Keratinocyte (primary cell): ENCODE measurements at regions not wholly inside any gene's neighbourhood (a gene's known extent, or its start where the extent isn't known, plus 50 kb on each side); places are given as distances from the start of the nearest gene placed in this dataset.

Source experiments
- DNase-seq: peaks from one replicate; pipeline ENCODE4 v3.0.0-alpha.2; 2011; ENCODE audit warnings: low read depth, missing footprints, low spot score
- FAIRE-seq: peaks from 2 replicates; lab custom pipeline; 2011; peaks lifted over from hg19 to GRCh38; lab: Jason Lieb, UNC
- H2AFZ ChIP-seq: 2 replicates; pipeline ENCODE4 v1.6.0; 2012; ENCODE audit warnings: low read length, control low read depth, inconsistent platforms; ENCODE audit not compliant: control insufficient read depth
- H3K27ac ChIP-seq: 2 replicates; pipeline ENCODE4 v1.5.1; 2011; ENCODE audit warnings: low read length; ENCODE audit not compliant: control insufficient read depth, insufficient read depth
- H3K27me3 ChIP-seq: 3 replicates; pipeline ENCODE4 v1.6.0; 2011; ENCODE audit warnings: low read length; ENCODE audit not compliant: control insufficient read depth, insufficient read depth; ENCODE audit errors: extremely low read depth
- H3K36me3 ChIP-seq, 2 experiments: 2 replicates in 1 of 2; 3 replicates in 1 of 2; pipeline ENCODE4 v1.5.1; 2011; ENCODE audit warnings: low read length in 2 of 2, mild to moderate bottlenecking in 1 of 2; ENCODE audit not compliant: control insufficient read depth in 2 of 2, insufficient read depth in 2 of 2; ENCODE audit errors: extremely low read depth in 1 of 2
- H3K4me1 ChIP-seq: 3 replicates; pipeline ENCODE4 v1.5.1; 2011; ENCODE audit warnings: low read length; ENCODE audit not compliant: control insufficient read depth, insufficient read depth; ENCODE audit errors: extremely low read depth
- H3K4me2 ChIP-seq: 3 replicates; pipeline ENCODE4 v1.6.0; 2011; ENCODE audit warnings: low read depth, low read length; ENCODE audit not compliant: control insufficient read depth, insufficient read depth; ENCODE audit errors: extremely low read depth
- H3K4me3 ChIP-seq, 3 experiments: fragments of 200-600 bp in 1 of 3; sonication (generic) in 1 of 3; 2 replicates in 2 of 3; 3 replicates in 1 of 3; pipeline ENCODE4 v1.5.1; 2011 to 2016; ENCODE audit warnings: low read length in 3 of 3, mild to moderate bottlenecking in 3 of 3, control low read depth in 2 of 3, inconsistent platforms in 1 of 3, low read depth in 1 of 3, mixed read lengths in 1 of 3, mixed run types in 1 of 3, moderate library complexity in 1 of 3; ENCODE audit not compliant: control insufficient read depth in 2 of 3, insufficient read depth in 2 of 3; ENCODE audit errors: extremely low read depth in 1 of 3
- H3K79me2 ChIP-seq: 2 replicates; pipeline ENCODE4 v1.6.0; 2012; ENCODE audit warnings: low read length; ENCODE audit not compliant: control insufficient read depth, insufficient read depth
- H3K9ac ChIP-seq: 3 replicates; pipeline ENCODE4 v1.6.0; 2011; ENCODE audit warnings: low read length; ENCODE audit not compliant: control insufficient read depth, insufficient read depth; ENCODE audit errors: extremely low read depth
- H3K9me1 ChIP-seq: 3 replicates; pipeline ENCODE4 v1.6.0; 2011; ENCODE audit warnings: low read length; ENCODE audit not compliant: control insufficient read depth, insufficient read depth; ENCODE audit errors: extremely low read depth
- H3K9me3 ChIP-seq: 2 replicates; pipeline ENCODE4 v1.5.1; 2012; ENCODE audit warnings: low read depth, low read length; ENCODE audit not compliant: control insufficient read depth
- H4K20me1 ChIP-seq: 3 replicates; pipeline ENCODE4 v1.6.0; 2011; ENCODE audit warnings: low read length; ENCODE audit not compliant: control insufficient read depth, insufficient read depth; ENCODE audit errors: extremely low read depth
- CTCF ChIP-seq, 3 experiments: IDR thresholded peaks in 1 of 3; conservative IDR thresholded peaks in 1 of 3; optimal IDR thresholded peaks in 1 of 3; 2 replicates in 2 of 3; 3 replicates in 1 of 3; pipeline versions ENCODE3 to v1.5.1; 2011; ENCODE audit warnings: low read length in 3 of 3, mild to moderate bottlenecking in 3 of 3, moderate library complexity in 2 of 3, control low read depth in 1 of 3, inconsistent platforms in 1 of 3; ENCODE audit not compliant: insufficient read depth in 2 of 3; ENCODE audit errors: extremely low read depth in 1 of 3
- EZH2 ChIP-seq: IDR thresholded peaks from one replicate; pipeline ENCODE4 v1.6.1; 2012; ENCODE audit warnings: inconsistent platforms, mild to moderate bottlenecking, low read length, moderate library complexity
- dilution Hi-C: fragments of 300-500 bp; cut with MboI; formaldehyde crosslinking; loops from one replicate; pipeline ENCODE4 v1.7.0; 2020; ENCODE audit warnings: low sequenced_read_pairs; ENCODE audit not compliant: extremely low pct_ligation_motif_present

DNA sequence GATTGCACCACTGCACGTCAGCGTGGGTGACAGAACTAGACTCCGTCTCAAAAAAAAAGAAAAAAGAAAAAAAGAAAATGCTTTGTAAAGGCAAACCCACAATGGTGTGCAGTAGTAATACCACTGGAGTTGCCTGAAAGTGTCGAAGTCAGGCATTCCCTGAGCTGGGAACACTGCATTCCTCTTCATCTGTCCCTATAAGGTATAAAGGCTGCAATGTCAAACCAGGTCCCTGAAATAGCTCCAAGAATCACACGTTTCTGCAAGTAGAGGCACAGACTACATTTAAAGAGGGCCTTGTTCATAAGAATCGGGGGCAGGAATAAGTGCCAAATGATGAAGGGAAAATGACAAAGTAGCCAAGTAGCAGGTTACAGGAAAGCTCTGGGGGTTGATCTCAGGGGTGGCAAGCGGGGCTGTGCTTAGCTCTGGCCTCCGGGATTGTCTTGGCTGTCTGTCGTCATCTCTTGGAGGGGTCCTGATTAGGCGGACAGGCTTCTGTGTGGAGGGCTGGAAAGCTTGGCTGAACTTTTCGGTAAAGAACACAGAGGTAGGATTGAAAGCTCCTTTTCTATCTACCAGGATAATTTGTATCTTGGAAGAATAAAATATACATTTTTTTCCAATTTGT lies 109.1 kb downstream of the PFKFB3 start:
- Histone ChIP-seq H2AFZ (no peak overlapping the region), H4K20me1 (no peaks in the 10 kb centered on the region), H3K9me1 (no peaks in the 10 kb centered on the region), H3K9me3 (no peaks in the 10 kb centered on the region), H3K27me3 (peaks cover 5% of the 10 kb centered on the region), H3K9ac (no peak overlapping the region), H3K4me3 (no peak overlapping the region), H3K4me2 (no peak overlapping the region), H3K27ac (no peak overlapping the region), H3K4me1 (peaks cover 8% of the 10 kb centered on the region), H3K36me3 (no peaks in the 10 kb centered on the region), H3K79me2 (no peaks in the 10 kb centered on the region)
- no peak for TF ChIP-seq EZH2
- no peak for TF ChIP-seq CTCF (optimal IDR thresholded peaks at IDR 0.05 in 1 of 3, IDR thresholded peaks at IDR 0.05 in 1 of 3, conservative IDR thresholded peaks at IDR 0.05 in 1 of 3; ENCODE audit: extremely low read depth in 1 of 3, insufficient read depth in 2 of 3, low read length in 3 of 3)
- dilution Hi-C loops: no loop called here
- no peak for FAIRE-seq
- no peak for DNase-seq

GRCh38 chr10:6312636-6313035 lies 109.9 kb downstream of the PFKFB3 start:
- DNase-seq: no peak
- Histone ChIP-seq H3K4me2 (no peak overlapping the region), H3K79me2 (no peaks in the 10 kb centered on the region), H3K27ac (no peak overlapping the region), H3K36me3 (no peaks in the 10 kb centered on the region), H3K9me1 (no peaks in the 10 kb centered on the region), H4K20me1 (no peaks in the 10 kb centered on the region), H3K27me3 (peaks cover 10% of the 10 kb centered on the region), H3K9ac (no peak overlapping the region), H2AFZ (no peak overlapping the region), H3K4me3 (no peak overlapping the region), H3K4me1 (peaks cover 8% of the 10 kb centered on the region), H3K9me3 (no peaks in the 10 kb centered on the region)
- no peak for TF ChIP-seq EZH2
- no peak for TF ChIP-seq CTCF (optimal IDR thresholded peaks at IDR 0.05 in 1 of 3, IDR thresholded peaks at IDR 0.05 in 1 of 3, conservative IDR thresholded peaks at IDR 0.05 in 1 of 3; ENCODE audit: extremely low read depth in 1 of 3, insufficient read depth in 2 of 3, low read length in 3 of 3)
- dilution Hi-C loops: no loop called here
- no peak for FAIRE-seq
